ENCODE measurements at regions not wholly inside any gene's neighbourhood (a gene's known extent, or its start where the extent isn't known, plus 50 kb on each side); places are given as distances from the start of the nearest gene placed in this dataset.

DNA sequence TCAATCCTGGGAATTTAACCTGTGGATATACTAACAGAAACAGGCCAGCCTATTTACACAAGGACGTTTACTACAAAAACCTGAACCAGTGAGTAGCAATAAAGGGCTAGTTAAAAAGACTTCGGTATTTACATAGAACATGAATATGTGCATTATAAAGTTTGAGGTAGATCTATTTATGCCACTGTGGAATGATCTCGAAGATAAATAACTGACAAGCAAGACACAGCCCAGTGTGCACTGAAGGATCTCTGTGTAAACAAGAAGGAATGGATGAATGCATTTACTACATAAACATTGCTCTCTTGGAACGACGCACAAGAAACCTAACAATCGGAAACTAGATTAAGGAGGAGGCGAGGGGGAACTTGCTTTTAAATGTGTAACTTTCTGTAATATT lies 132.0 kb upstream of the NSMCE3 start:
- ATAC-seq = no peak

DNA sequence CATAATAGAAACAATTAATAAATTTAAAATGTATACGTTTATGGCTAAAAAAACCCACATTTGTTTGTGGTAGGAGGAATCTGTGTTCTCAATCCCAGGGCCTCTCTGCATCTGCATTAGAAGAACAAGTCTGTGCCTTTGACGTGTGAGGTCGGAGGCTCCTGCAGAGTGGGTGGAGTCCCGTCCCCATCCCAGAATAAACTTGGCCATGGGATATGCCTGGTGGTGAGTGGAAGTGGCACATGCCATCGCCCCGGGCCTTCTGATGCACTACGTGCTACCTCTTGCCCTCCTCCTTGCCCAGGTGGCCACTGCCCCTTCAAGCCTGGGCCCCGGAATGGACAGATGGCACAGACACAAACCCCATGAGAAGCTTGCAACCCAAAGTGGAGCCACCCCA lies 131.1 kb upstream of the NSMCE3 start:
- ATAC-seq = no peak
- TF ChIP-seq, protein P1, sequence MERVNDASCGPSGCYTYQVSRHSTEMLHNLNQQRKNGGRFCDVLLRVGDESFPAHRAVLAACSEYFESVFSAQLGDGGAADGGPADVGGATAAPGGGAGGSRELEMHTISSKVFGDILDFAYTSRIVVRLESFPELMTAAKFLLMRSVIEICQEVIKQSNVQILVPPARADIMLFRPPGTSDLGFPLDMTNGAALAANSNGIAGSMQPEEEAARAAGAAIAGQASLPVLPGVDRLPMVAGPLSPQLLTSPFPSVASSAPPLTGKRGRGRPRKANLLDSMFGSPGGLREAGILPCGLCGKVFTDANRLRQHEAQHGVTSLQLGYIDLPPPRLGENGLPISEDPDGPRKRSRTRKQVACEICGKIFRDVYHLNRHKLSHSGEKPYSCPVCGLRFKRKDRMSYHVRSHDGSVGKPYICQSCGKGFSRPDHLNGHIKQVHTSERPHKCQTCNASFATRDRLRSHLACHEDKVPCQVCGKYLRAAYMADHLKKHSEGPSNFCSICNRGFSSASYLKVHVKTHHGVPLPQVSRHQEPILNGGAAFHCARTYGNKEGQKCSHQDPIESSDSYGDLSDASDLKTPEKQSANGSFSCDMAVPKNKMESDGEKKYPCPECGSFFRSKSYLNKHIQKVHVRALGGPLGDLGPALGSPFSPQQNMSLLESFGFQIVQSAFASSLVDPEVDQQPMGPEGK (CRISPR knock-in tag; IDR thresholded peaks at IDR 0.05; ENCODE audit: borderline replicate concordance) = no peak
- TF ChIP-seq, protein P2, sequence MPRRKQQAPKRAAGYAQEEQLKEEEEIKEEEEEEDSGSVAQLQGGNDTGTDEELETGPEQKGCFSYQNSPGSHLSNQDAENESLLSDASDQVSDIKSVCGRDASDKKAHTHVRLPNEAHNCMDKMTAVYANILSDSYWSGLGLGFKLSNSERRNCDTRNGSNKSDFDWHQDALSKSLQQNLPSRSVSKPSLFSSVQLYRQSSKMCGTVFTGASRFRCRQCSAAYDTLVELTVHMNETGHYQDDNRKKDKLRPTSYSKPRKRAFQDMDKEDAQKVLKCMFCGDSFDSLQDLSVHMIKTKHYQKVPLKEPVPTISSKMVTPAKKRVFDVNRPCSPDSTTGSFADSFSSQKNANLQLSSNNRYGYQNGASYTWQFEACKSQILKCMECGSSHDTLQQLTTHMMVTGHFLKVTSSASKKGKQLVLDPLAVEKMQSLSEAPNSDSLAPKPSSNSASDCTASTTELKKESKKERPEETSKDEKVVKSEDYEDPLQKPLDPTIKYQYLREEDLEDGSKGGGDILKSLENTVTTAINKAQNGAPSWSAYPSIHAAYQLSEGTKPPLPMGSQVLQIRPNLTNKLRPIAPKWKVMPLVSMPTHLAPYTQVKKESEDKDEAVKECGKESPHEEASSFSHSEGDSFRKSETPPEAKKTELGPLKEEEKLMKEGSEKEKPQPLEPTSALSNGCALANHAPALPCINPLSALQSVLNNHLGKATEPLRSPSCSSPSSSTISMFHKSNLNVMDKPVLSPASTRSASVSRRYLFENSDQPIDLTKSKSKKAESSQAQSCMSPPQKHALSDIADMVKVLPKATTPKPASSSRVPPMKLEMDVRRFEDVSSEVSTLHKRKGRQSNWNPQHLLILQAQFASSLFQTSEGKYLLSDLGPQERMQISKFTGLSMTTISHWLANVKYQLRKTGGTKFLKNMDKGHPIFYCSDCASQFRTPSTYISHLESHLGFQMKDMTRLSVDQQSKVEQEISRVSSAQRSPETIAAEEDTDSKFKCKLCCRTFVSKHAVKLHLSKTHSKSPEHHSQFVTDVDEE (CRISPR knock-in tag; IDR thresholded peaks at IDR 0.05) = no peak
- TF ChIP-seq ZC3H10 (CRISPR knock-in tag; IDR thresholded peaks at IDR 0.05) (no peak), GLIS3 (CRISPR knock-in tag; IDR thresholded peaks at IDR 0.05) (no peak), ZFP30 (CRISPR knock-in tag; IDR thresholded peaks at IDR 0.05) (no peak), TOX (CRISPR knock-in tag; IDR thresholded peaks at IDR 0.05; ENCODE audit: borderline replicate concordance) (no peak), ZNF8 (CRISPR knock-in tag; IDR thresholded peaks at IDR 0.05) (no peak), PPARA (CRISPR knock-in tag; IDR thresholded peaks at IDR 0.05; ENCODE audit: borderline replicate concordance) (no peak), RARB (CRISPR knock-in tag; IDR thresholded peaks at IDR 0.05) (no peak), CSDC2 (CRISPR knock-in tag; IDR thresholded peaks at IDR 0.05) (no peak), ISL1 (CRISPR knock-in tag; IDR thresholded peaks at IDR 0.05) (no peak), TCF4 (CRISPR knock-in tag; IDR thresholded peaks at IDR 0.05; ENCODE audit: borderline replicate concordance) (no peak), ZFP3 (CRISPR knock-in tag; IDR thresholded peaks at IDR 0.05) (no peak)
- TF ChIP-seq, protein P3, sequence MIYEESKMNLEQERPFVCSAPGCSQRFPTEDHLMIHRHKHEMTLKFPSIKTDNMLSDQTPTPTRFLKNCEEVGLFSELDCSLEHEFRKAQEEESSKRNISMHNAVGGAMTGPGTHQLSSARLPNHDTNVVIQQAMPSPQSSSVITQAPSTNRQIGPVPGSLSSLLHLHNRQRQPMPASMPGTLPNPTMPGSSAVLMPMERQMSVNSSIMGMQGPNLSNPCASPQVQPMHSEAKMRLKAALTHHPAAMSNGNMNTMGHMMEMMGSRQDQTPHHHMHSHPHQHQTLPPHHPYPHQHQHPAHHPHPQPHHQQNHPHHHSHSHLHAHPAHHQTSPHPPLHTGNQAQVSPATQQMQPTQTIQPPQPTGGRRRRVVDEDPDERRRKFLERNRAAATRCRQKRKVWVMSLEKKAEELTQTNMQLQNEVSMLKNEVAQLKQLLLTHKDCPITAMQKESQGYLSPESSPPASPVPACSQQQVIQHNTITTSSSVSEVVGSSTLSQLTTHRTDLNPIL (CRISPR knock-in tag; IDR thresholded peaks at IDR 0.05; ENCODE audit: low read depth) = no peak
- TF ChIP-seq, protein P4, sequence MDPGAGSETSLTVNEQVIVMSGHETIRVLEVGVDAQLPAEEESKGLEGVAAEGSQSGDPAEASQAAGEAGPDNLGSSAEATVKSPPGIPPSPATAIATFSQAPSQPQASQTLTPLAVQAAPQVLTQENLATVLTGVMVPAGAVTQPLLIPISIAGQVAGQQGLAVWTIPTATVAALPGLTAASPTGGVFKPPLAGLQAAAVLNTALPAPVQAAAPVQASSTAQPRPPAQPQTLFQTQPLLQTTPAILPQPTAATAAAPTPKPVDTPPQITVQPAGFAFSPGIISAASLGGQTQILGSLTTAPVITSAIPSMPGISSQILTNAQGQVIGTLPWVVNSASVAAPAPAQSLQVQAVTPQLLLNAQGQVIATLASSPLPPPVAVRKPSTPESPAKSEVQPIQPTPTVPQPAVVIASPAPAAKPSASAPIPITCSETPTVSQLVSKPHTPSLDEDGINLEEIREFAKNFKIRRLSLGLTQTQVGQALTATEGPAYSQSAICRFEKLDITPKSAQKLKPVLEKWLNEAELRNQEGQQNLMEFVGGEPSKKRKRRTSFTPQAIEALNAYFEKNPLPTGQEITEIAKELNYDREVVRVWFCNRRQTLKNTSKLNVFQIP (CRISPR knock-in tag; IDR thresholded peaks at IDR 0.05; ENCODE audit: borderline replicate concordance, low read depth) = no peak

More for the DNA sequence above, 132.0 kb upstream of the NSMCE3 start:
- TF ChIP-seq PPARA (CRISPR knock-in tag; IDR thresholded peaks at IDR 0.05; ENCODE audit: borderline replicate concordance) (no peak), GLIS3 (CRISPR knock-in tag; IDR thresholded peaks at IDR 0.05) (no peak), OSR1 (CRISPR knock-in tag; IDR thresholded peaks at IDR 0.05) (no peak), ZFP30 (CRISPR knock-in tag; IDR thresholded peaks at IDR 0.05) (no peak), ZC3H10 (CRISPR knock-in tag; IDR thresholded peaks at IDR 0.05) (no peak)
- TF ChIP-seq, protein P1 (CRISPR knock-in tag; IDR thresholded peaks at IDR 0.05; ENCODE audit: borderline replicate concordance) = no peak
- TF ChIP-seq, protein P5, sequence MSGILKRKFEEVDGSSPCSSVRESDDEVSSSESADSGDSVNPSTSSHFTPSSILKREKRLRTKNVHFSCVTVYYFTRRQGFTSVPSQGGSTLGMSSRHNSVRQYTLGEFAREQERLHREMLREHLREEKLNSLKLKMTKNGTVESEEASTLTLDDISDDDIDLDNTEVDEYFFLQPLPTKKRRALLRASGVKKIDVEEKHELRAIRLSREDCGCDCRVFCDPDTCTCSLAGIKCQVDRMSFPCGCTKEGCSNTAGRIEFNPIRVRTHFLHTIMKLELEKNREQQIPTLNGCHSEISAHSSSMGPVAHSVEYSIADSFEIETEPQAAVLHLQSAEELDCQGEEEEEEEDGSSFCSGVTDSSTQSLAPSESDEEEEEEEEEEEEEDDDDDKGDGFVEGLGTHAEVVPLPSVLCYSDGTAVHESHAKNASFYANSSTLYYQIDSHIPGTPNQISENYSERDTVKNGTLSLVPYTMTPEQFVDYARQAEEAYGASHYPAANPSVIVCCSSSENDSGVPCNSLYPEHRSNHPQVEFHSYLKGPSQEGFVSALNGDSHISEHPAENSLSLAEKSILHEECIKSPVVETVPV (CRISPR knock-in tag; IDR thresholded peaks at IDR 0.05) = no peak

DNA sequence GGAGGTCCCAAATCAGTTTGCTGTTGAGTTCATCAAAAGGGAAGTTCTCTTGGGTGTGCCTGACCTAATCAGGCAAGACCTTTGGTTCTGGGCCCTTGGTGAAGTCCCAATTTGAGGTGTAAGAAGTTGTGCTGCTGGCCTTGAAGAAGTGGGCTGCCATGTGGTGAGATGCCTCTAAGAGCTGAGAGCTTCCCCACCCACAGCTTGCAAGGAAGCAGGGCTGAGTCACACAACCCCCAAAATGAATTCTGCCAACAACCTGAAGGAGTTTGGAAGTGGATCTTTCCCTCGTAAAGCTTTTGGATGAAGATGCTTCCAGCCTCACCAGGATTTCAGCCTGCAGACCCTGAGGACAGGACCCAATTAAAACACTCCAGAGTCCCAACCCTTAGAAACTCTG lies 129.3 kb upstream of the NSMCE3 start:
- ATAC-seq = no peak
- TF ChIP-seq, protein P1 (CRISPR knock-in tag; IDR thresholded peaks at IDR 0.05; ENCODE audit: borderline replicate concordance) = no peak
- TF ChIP-seq GLIS3 (CRISPR knock-in tag; IDR thresholded peaks at IDR 0.05) (no peak), RARB (CRISPR knock-in tag; IDR thresholded peaks at IDR 0.05) (no peak), ISL1 (CRISPR knock-in tag; IDR thresholded peaks at IDR 0.05) (no peak), TCF4 (CRISPR knock-in tag; IDR thresholded peaks at IDR 0.05; ENCODE audit: borderline replicate concordance) (no peak), OSR1 (CRISPR knock-in tag; IDR thresholded peaks at IDR 0.05) (no peak)
- TF ChIP-seq, protein P5 (CRISPR knock-in tag; IDR thresholded peaks at IDR 0.05) = no peak
- TF ChIP-seq, protein P4 (CRISPR knock-in tag; IDR thresholded peaks at IDR 0.05; ENCODE audit: borderline replicate concordance, low read depth) = no peak

Measured in SK-N-SH treated with all-trans-retinoic acid at 6 μM for 48 hours (cell line).